IPS DF 6.9 (cell line): ENCODE measurements at regions not wholly inside any gene's neighbourhood (a gene's known extent, or its start where the extent isn't known, plus 50 kb on each side); places are given as distances from the start of the nearest gene placed in this dataset.

Experiments
- DNase-seq: peaks from one replicate; pipeline ENCODE4 v3.0.0-alpha.2; 2013; ENCODE audit warnings: low read depth, low spot score
- H3K27ac ChIP-seq: one replicate; pipeline ENCODE4 v1.5.1; 2013; ENCODE audit warnings: low read length, control low read depth
- H3K27me3 ChIP-seq: 2 replicates; pipeline ENCODE4 v1.6.1; 2013; ENCODE audit warnings: mild to moderate bottlenecking, low read length; ENCODE audit not compliant: control insufficient read depth, insufficient read depth
- H3K36me3 ChIP-seq: 2 replicates; pipeline ENCODE4 v1.6.1; 2013; ENCODE audit warnings: low read length; ENCODE audit not compliant: control insufficient read depth, insufficient read depth
- H3K4me1 ChIP-seq: 2 replicates; pipeline ENCODE4 v1.6.1; 2013; ENCODE audit warnings: low read length; ENCODE audit not compliant: control insufficient read depth, insufficient read depth
- H3K4me3 ChIP-seq: 2 replicates; pipeline ENCODE4 v1.5.1; 2013; ENCODE audit warnings: mild to moderate bottlenecking, low read length
- H3K9me3 ChIP-seq: 2 replicates; pipeline ENCODE4 v1.6.1; 2013; ENCODE audit warnings: low read length, inconsistent platforms; ENCODE audit not compliant: control insufficient read depth, insufficient read depth
- WGBS: extraction: QIAGEN DNeasy Blood & Tissue Kit; methylation state at CpG from one replicate; pipeline ENCODE4 v1.1.7; 2013; ENCODE audit warnings: mixed read lengths, missing lambda C conversion rate; ENCODE audit not compliant: insufficient read length, insufficient coverage; 5-methylcytosine and 5-hydroxymethylcytosine counted together

DNA sequence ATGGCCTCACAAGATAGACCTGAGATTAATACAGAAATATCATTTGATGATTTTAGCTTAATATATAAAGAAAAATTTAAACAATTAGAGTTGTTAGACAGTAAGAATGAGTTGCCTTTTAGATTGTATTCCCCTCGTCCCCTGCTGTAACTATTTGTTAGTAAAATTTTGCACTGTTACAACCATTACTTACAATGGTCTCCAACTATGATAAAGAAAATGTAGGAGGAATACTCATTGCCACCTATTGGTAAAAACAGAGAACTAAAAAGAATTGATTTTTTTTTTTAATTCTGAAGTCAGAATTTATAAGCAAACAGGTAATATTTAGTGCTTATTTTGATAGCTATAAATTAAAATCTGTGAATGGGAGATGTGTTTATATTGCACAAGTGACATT, 937.6 kb downstream of the TLE4 start:
- Histone ChIP-seq H3K27ac (no peak overlapping the region), H3K27me3 (no peaks in the 10 kb centered on the region), H3K4me1 (no peaks in the 10 kb centered on the region; the same call in 1 of the 2 replicates), H3K36me3 (no peaks in the 10 kb centered on the region), H3K9me3 (no peaks in the 10 kb centered on the region), H3K4me3 (no peak overlapping the region)
- WGBS: no CpG with 5 or more reads among the region's 1 CpG
- no peak for DNase-seq

GRCh38 chr9:80507611-80508010, 935.8 kb downstream of the TLE4 start:
- Histone ChIP-seq H3K27me3 (no peaks in the 10 kb centered on the region), H3K9me3 (no peaks in the 10 kb centered on the region), H3K27ac (no peak overlapping the region), H3K4me3 (no peak overlapping the region), H3K4me1 (no peaks in the 10 kb centered on the region; the same call in 1 of the 2 replicates), H3K36me3 (no peaks in the 10 kb centered on the region)
- no peak for DNase-seq
- WGBS: no CpG with 5 or more reads among the region's 3 CpGs

- Histone ChIP-seq H3K4me3 (no peak overlapping the region), H3K27ac (no peak overlapping the region), H3K36me3 (no peaks in the 10 kb centered on the region), H3K27me3 (no peaks in the 10 kb centered on the region), H3K9me3 (no peaks in the 10 kb centered on the region), H3K4me1 (no peaks in the 10 kb centered on the region)
- no CpG with 5 or more reads among the region's 7 CpGs for whole genome bisulfite sequencing
- DNase-seq: no peak
These were observed 933.0 kb downstream of the TLE4 start for GRCh38 chr9:80504601-80505230.

DNA sequence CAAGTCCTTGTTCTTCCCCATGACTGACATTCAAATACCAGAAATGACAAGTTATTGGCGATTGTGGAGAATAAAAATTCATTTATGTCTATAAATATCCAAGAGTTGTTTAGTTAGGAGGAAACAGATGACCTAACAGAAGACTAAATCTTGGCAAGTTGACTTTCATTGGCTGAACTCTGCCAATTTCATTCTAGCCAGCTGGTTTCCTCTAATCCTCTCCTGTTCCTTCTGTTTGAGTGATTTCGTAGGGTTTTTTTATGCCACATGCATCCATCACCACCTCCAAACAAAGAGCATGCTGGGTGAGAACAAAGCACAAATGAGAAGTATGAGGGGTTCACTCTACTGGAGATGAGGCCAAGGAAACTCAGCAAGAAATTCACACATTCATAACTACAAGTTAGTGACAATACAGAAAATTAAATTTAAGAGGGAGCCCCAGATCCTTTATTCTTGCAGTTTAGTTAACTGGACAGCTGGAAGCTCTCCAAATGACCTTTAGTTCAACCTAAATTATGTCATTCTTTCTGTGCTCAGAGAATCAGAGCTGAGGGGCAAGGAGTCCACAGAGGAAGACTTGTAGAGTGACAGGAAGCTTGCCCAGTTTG, 932.0 kb downstream of the TLE4 start:
- Histone ChIP-seq H3K27me3 (no peaks in the 10 kb centered on the region), H3K4me1 (no peaks in the 10 kb centered on the region), H3K4me3 (no peak overlapping the region), H3K9me3 (no peaks in the 10 kb centered on the region), H3K27ac (no peak overlapping the region), H3K36me3 (no peaks in the 10 kb centered on the region)
- DNase-seq: no peak
- WGBS: no CpG with 5 or more reads among the region's 2 CpGs

GRCh38 chr9:80502306-80502705, 930.5 kb downstream of the TLE4 start:
- Histone ChIP-seq H3K4me1 (no peaks in the 10 kb centered on the region), H3K4me3 (no peak overlapping the region), H3K27me3 (no peaks in the 10 kb centered on the region), H3K36me3 (no peaks in the 10 kb centered on the region), H3K9me3 (no peaks in the 10 kb centered on the region), H3K27ac (no peak overlapping the region)
- no CpG with 5 or more reads among the region's 5 CpGs for WGBS
- DNase-seq: no peak

GRCh38 chr9:80501635-80502034, 929.9 kb downstream of the TLE4 start:
- WGBS: no CpG with 5 or more reads among the region's 3 CpGs
- Histone ChIP-seq H3K27ac (no peak overlapping the region), H3K36me3 (no peaks in the 10 kb centered on the region), H3K4me1 (no peaks in the 10 kb centered on the region), H3K4me3 (no peak overlapping the region), H3K27me3 (no peaks in the 10 kb centered on the region), H3K9me3 (no peaks in the 10 kb centered on the region)
- no peak for DNase-seq

DNA sequence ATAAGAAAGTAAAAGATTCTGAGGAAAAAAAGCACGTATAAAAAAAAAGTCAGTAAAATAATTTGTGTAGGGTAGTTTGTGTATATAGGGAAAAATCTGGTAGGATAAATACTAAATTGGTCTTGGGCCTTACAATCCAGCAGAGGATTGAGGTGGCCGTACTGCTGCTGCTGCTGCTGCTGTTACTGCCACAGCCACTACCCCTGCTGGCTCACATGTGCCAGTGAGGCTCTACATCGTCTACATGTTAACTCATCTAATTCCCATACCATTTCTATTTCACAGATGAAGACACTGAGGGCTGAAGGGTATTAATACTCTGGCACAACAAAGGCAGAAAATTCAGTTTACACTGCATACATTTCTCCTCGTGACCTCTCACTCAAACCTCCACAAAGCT, 928.5 kb downstream of the TLE4 start:
- no peaks in the 10 kb centered on the region for H3K27me3 ChIP-seq
- H3K9me3 ChIP-seq: no peaks in the 10 kb centered on the region
- WGBS: 100% methylated on average over 1 of the region's 4 CpGs
- no peak for DNase-seq
- H3K4me3 ChIP-seq: no peak overlapping the region
- no peaks in the 10 kb centered on the region for H3K4me1 ChIP-seq
- H3K27ac ChIP-seq: no peak overlapping the region
- H3K36me3 ChIP-seq: no peaks in the 10 kb centered on the region

DNA sequence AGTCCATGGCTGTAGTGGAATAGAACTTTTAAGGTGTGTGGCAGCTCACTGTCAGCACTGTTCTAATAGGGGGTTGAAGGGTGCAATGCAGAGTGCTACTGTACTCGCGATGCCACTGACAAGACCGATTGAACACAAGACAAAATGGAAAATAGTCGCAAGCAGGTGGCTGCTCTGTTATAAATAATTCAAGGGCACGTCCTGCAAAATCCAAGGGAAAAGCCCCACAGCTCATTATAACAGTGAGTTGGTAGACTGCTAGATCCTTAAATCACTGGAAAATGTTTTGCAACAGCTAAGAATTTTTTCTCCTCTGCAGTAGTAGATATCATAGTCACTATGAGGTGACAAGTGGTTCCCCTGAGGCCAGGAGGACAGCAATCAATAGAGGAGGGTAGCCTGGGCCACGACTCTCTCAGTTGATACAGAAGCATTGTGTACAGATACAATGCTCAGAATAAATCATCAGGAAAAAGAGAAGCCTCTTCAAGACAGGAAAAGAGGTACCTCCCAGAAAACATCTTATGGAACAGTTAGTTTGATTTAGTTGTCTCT, 926.3 kb downstream of the TLE4 start:
- no peaks in the 10 kb centered on the region for H3K4me1 ChIP-seq
- DNase-seq: no peak
- no peak overlapping the region for H3K27ac ChIP-seq
- no peak overlapping the region for H3K4me3 ChIP-seq
- no CpG with 5 or more reads among the region's 6 CpGs for WGBS
- H3K36me3 ChIP-seq: no peaks in the 10 kb centered on the region
- H3K9me3 ChIP-seq: no peaks in the 10 kb centered on the region
- H3K27me3 ChIP-seq: no peaks in the 10 kb centered on the region

- WGBS: no CpG with 5 or more reads among the region's 12 CpGs
These were observed 925.3 kb downstream of the TLE4 start for GRCh38 chr9:80496901-80497556.

DNA sequence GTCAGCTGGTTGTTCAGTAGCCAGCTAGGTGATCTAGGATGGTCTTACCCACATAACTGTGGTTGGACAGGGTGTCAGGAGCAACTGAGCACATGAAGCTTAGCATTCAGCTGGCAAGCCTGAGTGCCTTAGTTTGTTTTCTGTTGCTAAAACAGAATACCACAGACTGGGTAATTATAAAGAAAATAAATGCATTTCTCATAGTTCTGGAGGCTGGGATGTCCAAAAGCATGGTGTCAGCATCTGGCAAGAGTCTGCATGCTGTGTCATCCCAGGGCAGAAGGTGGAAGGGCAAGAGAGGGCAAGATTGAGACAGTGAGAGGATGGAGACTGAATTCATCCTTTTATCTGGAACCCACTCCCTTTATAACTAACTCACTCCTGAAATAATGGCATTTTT, 921.5 kb downstream of the TLE4 start:
- H3K4me3 ChIP-seq: no peak overlapping the region

More at GRCh38 chr9:80496901-80497556, 925.3 kb downstream of the TLE4 start:
- Histone ChIP-seq H3K4me1 (peaks cover 1% of the 10 kb centered on the region; the same call in 1 of the 2 replicates), H3K36me3 (no peaks in the 10 kb centered on the region), H3K27ac (no peak overlapping the region), H3K27me3 (no peaks in the 10 kb centered on the region), H3K4me3 (no peak overlapping the region), H3K9me3 (no peaks in the 10 kb centered on the region)
- no peak for DNase-seq

More for the DNA sequence above, 921.5 kb downstream of the TLE4 start:
- Histone ChIP-seq H3K27me3 (no peaks in the 10 kb centered on the region), H3K27ac (no peak overlapping the region), H3K36me3 (no peaks in the 10 kb centered on the region), H3K9me3 (no peaks in the 10 kb centered on the region), H3K4me1 (peaks cover 1% of the 10 kb centered on the region; the same call in 1 of the 2 replicates)
- DNase-seq: no peak
